K562 (cell line): ENCODE measurements at regions not wholly inside any gene's neighbourhood (a gene's known extent, or its start where the extent isn't known, plus 50 kb on each side); places are given as distances from the start of the nearest gene placed in this dataset.

Experiments
- AFF1 ChIP-seq, 2 experiments: fragments of 450-650 bp; IDR thresholded peaks; 2 replicates each; pipeline ENCODE4 v1.6.1; 2018; ENCODE audit warnings: mild to moderate bottlenecking in 2 of 2, low read depth in 1 of 2; ENCODE audit not compliant: partially characterized antibody in 2 of 2
- ARHGAP35 ChIP-seq: fragments of 450-650 bp; IDR thresholded peaks from 2 replicates; pipeline ENCODE4 v1.6.1; 2018; ENCODE audit not compliant: partially characterized antibody
- CBX8 ChIP-seq: fragments of 200-600 bp; sonication (generic); IDR thresholded peaks from 2 replicates; pipeline ENCODE4 v1.6.1; 2012; ENCODE audit warnings: borderline replicate concordance, mixed run types, low read depth, mild to moderate bottlenecking, moderate library complexity, mixed read lengths, low read length, control low read depth, inconsistent platforms; ENCODE audit not compliant: poor library complexity, severe bottlenecking; ENCODE audit errors: extremely low read depth
- GATAD2A ChIP-seq: fragments of 450-650 bp; IDR thresholded peaks from 2 replicates; pipeline ENCODE4 v1.6.1; 2017
- KDM1A ChIP-seq, 2 experiments: fragments of 450-650 bp; IDR thresholded peaks; 2 replicates each; pipeline ENCODE4 v1.6.1; 2016; ENCODE audit warnings: mild to moderate bottlenecking in 2 of 2
- RBFOX2 ChIP-seq: fragments of 200-400 bp; formaldehyde crosslinking; IDR thresholded peaks from 2 replicates; pipeline ENCODE4 v1.6.1; 2017; ENCODE audit warnings: low read depth, mild to moderate bottlenecking, low read length, moderate library complexity
- SOX6 ChIP-seq: fragments of 450-650 bp; IDR thresholded peaks from 2 replicates; pipeline ENCODE4 v1.6.1; 2014; ENCODE audit warnings: mild to moderate bottlenecking
- TGIF2 ChIP-seq: sonication (generic); formaldehyde crosslinking; IDR thresholded peaks from 2 replicates; pipeline ENCODE4 v1.8.1; 2022; ENCODE audit warnings: mild to moderate bottlenecking, missing genetic modification reagents, moderate library complexity
- U2AF2 ChIP-seq: fragments of 200-400 bp; formaldehyde crosslinking; optimal IDR thresholded peaks from 2 replicates; pipeline ENCODE3; 2017; ENCODE audit warnings: low read depth, mild to moderate bottlenecking, low read length
- ZNF445 ChIP-seq: fragments of 250-450 bp; sonication (Bioruptor Pico); IDR thresholded peaks from 2 replicates; pipeline ENCODE4 v1.4.0; 2020; ENCODE audit warnings: low read depth, mild to moderate bottlenecking, moderate library complexity
- ZNF644 ChIP-seq: fragments of 200-800 bp; sonication (Bioruptor generic); IDR thresholded peaks from 2 replicates; pipeline ENCODE4 v1.6.1; 2016; ENCODE audit warnings: low read depth, missing genetic modification characterization, missing compliant biosample characterization
- TF ChIP-seq, protein P1 (sequence below), 2 experiments: fragments of 450-650 bp; formaldehyde crosslinking in 1 of 2; IDR thresholded peaks; 2 replicates each; pipeline versions ENCODE4 v1.4.0 to v1.6.1; 2014 to 2020; ENCODE audit warnings: mild to moderate bottlenecking in 2 of 2, borderline replicate concordance in 1 of 2, low read depth in 1 of 2
- TF ChIP-seq, protein P2 (sequence below): fragments of 450-650 bp; formaldehyde crosslinking; IDR thresholded peaks from 2 replicates; pipeline ENCODE4 v1.4.0; 2020; ENCODE audit warnings: mild to moderate bottlenecking, moderate library complexity

DNA sequence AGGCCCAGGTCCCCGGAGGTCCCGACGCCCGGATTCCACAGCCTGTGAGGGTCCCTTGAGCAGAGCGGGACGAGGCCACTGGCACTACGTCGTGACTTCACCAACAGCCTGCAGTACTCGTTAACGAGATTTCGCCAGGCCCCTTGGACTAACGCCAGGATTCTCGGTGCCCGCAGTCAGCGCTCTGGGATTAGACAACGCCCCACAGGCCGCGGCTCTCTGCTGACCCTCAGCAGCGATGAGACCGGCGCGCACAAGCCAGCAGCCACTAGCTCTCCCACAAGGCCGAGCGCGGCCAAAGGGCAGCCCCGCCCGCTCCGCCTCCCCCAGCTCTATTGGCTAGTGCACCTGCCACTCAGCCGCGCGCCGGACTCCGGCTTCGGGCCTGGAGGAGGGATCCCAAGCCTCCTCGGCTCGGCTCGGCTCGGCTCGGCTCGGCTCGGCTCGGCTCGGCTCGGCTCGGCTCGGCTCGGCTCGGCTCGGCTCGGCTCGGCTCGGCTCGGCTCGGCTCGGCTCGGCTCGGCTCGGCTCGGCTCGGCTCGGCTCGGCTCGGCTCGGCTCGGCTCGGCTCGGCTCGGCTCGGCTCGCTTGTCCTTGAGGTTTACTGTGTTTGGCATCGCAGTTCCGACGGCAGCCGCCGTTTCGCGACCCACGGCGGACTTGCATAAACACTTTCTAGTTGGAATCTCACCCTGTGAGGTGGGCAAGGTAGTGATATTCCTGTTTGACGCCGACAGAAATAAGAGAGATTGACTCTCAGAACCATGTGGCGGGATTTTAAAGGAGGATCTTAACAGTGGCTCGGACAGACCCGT, 231.7 kb upstream of the SERP2 start (continued):
- TF ChIP-seq, protein P1, sequence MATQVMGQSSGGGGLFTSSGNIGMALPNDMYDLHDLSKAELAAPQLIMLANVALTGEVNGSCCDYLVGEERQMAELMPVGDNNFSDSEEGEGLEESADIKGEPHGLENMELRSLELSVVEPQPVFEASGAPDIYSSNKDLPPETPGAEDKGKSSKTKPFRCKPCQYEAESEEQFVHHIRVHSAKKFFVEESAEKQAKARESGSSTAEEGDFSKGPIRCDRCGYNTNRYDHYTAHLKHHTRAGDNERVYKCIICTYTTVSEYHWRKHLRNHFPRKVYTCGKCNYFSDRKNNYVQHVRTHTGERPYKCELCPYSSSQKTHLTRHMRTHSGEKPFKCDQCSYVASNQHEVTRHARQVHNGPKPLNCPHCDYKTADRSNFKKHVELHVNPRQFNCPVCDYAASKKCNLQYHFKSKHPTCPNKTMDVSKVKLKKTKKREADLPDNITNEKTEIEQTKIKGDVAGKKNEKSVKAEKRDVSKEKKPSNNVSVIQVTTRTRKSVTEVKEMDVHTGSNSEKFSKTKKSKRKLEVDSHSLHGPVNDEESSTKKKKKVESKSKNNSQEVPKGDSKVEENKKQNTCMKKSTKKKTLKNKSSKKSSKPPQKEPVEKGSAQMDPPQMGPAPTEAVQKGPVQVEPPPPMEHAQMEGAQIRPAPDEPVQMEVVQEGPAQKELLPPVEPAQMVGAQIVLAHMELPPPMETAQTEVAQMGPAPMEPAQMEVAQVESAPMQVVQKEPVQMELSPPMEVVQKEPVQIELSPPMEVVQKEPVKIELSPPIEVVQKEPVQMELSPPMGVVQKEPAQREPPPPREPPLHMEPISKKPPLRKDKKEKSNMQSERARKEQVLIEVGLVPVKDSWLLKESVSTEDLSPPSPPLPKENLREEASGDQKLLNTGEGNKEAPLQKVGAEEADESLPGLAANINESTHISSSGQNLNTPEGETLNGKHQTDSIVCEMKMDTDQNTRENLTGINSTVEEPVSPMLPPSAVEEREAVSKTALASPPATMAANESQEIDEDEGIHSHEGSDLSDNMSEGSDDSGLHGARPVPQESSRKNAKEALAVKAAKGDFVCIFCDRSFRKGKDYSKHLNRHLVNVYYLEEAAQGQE (IDR thresholded peaks at IDR 0.05; ENCODE audit: borderline replicate concordance) = peak; percentile 33; the same call in 1 of the 2 replicates
- TF ChIP-seq, protein P1 (CRISPR knock-in tag; IDR thresholded peaks at IDR 0.05; ENCODE audit: low read depth) = no peak
- TF ChIP-seq U2AF2 (no peak), GATAD2A (no peak), TGIF2 (no peak), ZNF445 (CRISPR knock-in tag) (no peak), ZNF644 (tag) (no peak), SOX6 (no peak), KDM1A (IDR thresholded peaks at IDR 0.05) (no peak), CBX8 (no peak), AFF1 (IDR thresholded peaks at IDR 0.05; ENCODE audit: low read depth in 1 of 2, partially characterized antibody in 2 of 2) (no peak), RBFOX2 (peak; percentile 83), ARHGAP35 (no peak)
- TF ChIP-seq, protein P2, sequence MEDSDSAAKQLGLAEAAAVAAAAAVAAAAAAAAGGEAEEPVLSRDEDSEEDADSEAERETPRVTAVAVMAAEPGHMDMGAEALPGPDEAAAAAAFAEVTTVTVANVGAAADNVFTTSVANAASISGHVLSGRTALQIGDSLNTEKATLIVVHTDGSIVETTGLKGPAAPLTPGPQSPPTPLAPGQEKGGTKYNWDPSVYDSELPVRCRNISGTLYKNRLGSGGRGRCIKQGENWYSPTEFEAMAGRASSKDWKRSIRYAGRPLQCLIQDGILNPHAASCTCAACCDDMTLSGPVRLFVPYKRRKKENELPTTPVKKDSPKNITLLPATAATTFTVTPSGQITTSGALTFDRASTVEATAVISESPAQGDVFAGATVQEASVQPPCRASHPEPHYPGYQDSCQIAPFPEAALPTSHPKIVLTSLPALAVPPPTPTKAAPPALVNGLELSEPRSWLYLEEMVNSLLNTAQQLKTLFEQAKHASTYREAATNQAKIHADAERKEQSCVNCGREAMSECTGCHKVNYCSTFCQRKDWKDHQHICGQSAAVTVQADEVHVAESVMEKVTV (CRISPR knock-in tag) = peak; percentile 83
